GM10248 (cell line): ENCODE measurements at regions not wholly inside any gene's neighbourhood (a gene's known extent, or its start where the extent isn't known, plus 50 kb on each side); places are given as distances from the start of the nearest gene placed in this dataset.

ENCODE experiments used
- CTCF ChIA-PET: fragments of 300-600 bp; sonication (Branson Sonifier 250); formaldehyde crosslinking; extraction: SDS; loops from one replicate; lab custom pipeline; 2021; ENCODE audit warnings: antibody characterized with exemption; lab: Yijun Ruan, JAX
- POLR2A ChIA-PET: fragments of 350-650 bp; sonication (Branson Sonifier 250); formaldehyde crosslinking; extraction: SDS; loops from one replicate; lab custom pipeline; 2020; ENCODE audit warnings: antibody characterized with exemption; lab: Yijun Ruan, JAX
- DNase-seq: peaks from one replicate; pipeline ENCODE4 v3.0.0; 2012; ENCODE audit errors: extremely low spot score
- TF ChIP-seq, protein P1 (sequence below): IDR thresholded peaks from 2 replicates; pipeline ENCODE4 v1.5.1; 2012; ENCODE audit warnings: mild to moderate bottlenecking, low read depth; ENCODE audit errors: extremely low read depth, missing control alignments, control extremely low read depth

GRCh38 chr1:101548376-101548775, 311.6 kb downstream of the S1PR1 start:
- CTCF ChIA-PET = interaction anchor here (0.9 to 1.2 kb wide), 2 partner anchors 14 to 26 kb away, joined by 3 read pairs; no protein-coding TSS in a partner anchor
- DNase-seq = no peak
- POLR2A ChIA-PET = no interaction called here
- TF ChIP-seq, protein P1, sequence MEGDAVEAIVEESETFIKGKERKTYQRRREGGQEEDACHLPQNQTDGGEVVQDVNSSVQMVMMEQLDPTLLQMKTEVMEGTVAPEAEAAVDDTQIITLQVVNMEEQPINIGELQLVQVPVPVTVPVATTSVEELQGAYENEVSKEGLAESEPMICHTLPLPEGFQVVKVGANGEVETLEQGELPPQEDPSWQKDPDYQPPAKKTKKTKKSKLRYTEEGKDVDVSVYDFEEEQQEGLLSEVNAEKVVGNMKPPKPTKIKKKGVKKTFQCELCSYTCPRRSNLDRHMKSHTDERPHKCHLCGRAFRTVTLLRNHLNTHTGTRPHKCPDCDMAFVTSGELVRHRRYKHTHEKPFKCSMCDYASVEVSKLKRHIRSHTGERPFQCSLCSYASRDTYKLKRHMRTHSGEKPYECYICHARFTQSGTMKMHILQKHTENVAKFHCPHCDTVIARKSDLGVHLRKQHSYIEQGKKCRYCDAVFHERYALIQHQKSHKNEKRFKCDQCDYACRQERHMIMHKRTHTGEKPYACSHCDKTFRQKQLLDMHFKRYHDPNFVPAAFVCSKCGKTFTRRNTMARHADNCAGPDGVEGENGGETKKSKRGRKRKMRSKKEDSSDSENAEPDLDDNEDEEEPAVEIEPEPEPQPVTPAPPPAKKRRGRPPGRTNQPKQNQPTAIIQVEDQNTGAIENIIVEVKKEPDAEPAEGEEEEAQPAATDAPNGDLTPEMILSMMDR = no peak

GRCh38 chr1:101550581-101550980, 313.8 kb downstream of the S1PR1 start:
- TF ChIP-seq, protein P1 = no peak
- ChIA-PET CTCF (interaction anchor here (1.0 to 1.9 kb wide), 4 partner anchors 13 to 28 kb away, joined by 3 to 7 read pairs (median 4); no protein-coding TSS in a partner anchor), POLR2A (no interaction called here)
- no peak for DNase-seq

DNA sequence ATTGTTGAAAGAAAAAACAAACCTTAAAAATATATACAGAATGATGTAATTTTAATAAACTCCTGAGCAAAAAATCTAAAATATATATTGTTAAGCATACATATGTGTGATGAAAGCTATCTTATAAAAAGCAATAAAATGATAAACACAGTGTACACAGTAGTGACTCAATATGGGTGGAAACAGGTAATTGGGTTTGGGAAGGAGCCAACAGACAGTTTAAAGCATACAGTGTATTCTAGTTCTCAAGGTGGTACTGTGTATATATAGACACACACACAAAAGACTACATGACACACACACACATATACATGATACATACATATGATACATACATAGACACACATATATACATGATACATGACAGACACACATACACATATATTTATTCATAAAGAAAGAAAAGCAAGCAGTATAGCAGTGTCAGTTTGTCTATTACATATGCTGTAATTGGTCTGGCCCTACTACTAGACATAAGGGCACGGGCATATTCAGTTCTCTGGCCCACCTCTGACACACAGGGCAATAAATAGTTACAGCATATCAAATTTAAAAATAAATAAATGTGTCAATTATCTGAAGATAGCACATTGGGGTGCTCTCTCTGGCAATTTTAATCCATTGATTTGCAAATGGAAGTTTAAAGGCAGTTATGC, 330.2 kb downstream of the S1PR1 start:
- CTCF ChIA-PET = interaction anchor here (0.8 to 3.9 kb wide), 6 partner anchors 12 to 60 kb away, joined by 3 to 22 read pairs (median 5); no protein-coding TSS in a partner anchor
- DNase-seq = no peak
- TF ChIP-seq, protein P1 = no peak
- POLR2A ChIA-PET = no interaction called here

DNA sequence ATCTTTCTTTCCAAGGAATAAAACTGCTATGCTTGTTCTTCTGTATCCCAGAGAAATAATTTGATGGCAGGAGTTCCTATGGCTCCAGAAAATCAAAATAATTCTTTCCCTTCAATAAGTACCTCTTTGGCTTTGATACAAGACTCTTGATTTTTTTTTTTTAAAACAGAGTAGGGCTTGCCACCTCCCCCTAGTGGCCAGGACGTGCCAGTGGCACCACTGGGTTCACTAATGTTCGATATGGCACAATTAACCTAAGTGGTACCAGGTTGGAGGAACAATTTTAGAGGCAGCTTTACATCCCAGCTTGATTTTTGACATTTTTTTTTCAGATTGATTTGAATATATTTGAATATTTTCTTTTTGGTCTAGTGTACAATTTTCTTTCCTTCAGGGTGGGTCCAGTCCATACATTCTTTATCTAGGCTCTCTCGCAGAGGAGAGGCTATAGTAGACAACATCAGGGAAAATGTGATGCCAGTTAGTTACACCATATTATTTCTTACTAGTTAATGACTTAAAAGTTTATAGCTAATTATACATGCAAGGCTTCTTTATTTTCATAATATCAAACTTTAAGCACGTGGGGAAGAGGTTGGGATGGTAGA, 330.9 kb downstream of the S1PR1 start:
- TF ChIP-seq, protein P1 = peak; percentile 90
- ChIA-PET CTCF (interaction anchor here (0.8 to 3.9 kb wide), 16 partner anchors 10 to 345 kb away, joined by 3 to 22 read pairs (median 4); no protein-coding TSS in a partner anchor), POLR2A (no interaction called here)
- DNase-seq = peak; percentile 25

GRCh38 chr1:101587741-101588140, 350.9 kb downstream of the S1PR1 start:
- CTCF ChIA-PET = no interaction called here
- POLR2A ChIA-PET = no interaction called here
- DNase-seq = no peak
- TF ChIP-seq, protein P1 = no peak

DNA sequence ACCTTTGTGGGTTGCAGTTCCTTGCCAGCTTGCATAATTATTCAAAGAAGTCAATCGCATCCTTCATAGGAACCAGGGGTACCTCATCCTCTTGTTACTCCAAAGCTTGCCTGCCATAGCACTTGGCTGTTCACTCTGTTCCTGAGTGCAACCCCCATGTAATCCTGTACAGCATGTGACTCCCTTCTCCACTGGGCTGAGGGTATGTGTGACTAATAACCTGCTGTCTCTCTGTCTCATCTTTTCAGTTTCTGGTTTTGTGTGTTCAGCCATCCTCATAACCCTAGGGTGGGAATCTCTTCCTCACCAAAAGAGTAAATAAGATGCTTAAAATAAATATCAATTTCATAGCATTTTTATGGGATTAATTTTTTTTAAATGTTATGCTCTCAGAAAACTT, 351.9 kb downstream of the S1PR1 start:
- CTCF ChIA-PET = no interaction called here
- no peak for DNase-seq
- POLR2A ChIA-PET = no interaction called here
- TF ChIP-seq, protein P1 = no peak
